ENCODE measurements at regions not wholly inside any gene's neighbourhood (a gene's known extent, or its start where the extent isn't known, plus 50 kb on each side); places are given as distances from the start of the nearest gene placed in this dataset.

DNA sequence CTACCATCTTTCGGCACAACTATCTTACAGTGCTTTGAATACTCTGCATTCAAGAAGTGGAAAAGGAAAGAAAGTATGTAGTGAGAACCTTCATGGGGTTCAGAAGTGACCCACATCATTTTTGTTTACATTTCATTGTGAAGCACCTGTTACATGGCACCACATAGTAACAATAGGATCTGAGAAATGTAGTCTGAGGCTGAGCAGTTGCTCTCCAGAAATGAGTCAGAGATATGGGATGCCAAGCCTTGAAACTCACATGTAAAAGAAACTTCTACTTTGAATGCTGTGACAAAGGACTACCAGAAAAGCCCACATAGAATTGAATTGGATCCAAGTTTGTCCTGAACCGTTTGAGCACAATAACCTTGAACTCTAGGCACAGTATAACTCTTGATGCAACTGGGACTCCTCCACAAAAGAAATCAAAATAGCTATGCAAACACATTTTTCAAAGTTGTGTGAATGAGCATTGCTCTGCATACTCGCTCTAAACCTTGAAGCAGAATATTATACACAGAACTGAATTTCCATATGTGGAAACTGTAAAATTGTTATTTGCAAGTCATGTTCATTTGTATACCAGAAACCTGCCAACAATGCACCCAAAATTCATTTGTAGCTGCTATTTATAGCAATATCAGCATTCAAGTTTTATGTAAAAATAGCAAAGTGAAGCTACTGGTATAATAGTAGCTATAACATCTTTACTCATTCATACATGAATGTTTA lies 400.9 kb upstream of the POU3F2 start:
- no peak overlapping the region for H3K4me3 ChIP-seq (ENCODE audit: low read length)
- Mint-ChIP-seq H3K27me3 (ENCODE audit: low read depth in 2 of 2) (no peaks in the 10 kb centered on the region), H3K27ac (no peak overlapping the region), H3K4me3 (no peak overlapping the region), H3K36me3 (peaks cover 8% of the 10 kb centered on the region), H3K9me3 (peaks cover 22 to 27% of the 10 kb centered on the region in 2 donors), H3K4me1 (no peaks in the 10 kb centered on the region)
- 70% methylated on average over 1 of the region's 3 CpGs for WGBS (ENCODE audit: insufficient coverage)
- TF ChIP-seq, protein P1, sequence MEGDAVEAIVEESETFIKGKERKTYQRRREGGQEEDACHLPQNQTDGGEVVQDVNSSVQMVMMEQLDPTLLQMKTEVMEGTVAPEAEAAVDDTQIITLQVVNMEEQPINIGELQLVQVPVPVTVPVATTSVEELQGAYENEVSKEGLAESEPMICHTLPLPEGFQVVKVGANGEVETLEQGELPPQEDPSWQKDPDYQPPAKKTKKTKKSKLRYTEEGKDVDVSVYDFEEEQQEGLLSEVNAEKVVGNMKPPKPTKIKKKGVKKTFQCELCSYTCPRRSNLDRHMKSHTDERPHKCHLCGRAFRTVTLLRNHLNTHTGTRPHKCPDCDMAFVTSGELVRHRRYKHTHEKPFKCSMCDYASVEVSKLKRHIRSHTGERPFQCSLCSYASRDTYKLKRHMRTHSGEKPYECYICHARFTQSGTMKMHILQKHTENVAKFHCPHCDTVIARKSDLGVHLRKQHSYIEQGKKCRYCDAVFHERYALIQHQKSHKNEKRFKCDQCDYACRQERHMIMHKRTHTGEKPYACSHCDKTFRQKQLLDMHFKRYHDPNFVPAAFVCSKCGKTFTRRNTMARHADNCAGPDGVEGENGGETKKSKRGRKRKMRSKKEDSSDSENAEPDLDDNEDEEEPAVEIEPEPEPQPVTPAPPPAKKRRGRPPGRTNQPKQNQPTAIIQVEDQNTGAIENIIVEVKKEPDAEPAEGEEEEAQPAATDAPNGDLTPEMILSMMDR (IDR thresholded peaks at IDR 0.05), result no peak
- H3K4me1 ChIP-seq (ENCODE audit: control insufficient read depth, insufficient read depth, low read length), result no peaks in the 10 kb centered on the region
- H3K9me3 ChIP-seq (ENCODE audit: control insufficient read depth, insufficient read depth, low read length), result no peaks in the 10 kb centered on the region
- DNase-seq (no peak), ATAC-seq (no peak)
- H3K27ac ChIP-seq (ENCODE audit: low read length), result no peak overlapping the region
- H3K36me3 ChIP-seq (ENCODE audit: control insufficient read depth, insufficient read depth, low read length), result no peaks in the 10 kb centered on the region
- H3K27me3 ChIP-seq (ENCODE audit: control insufficient read depth, insufficient read depth, low read length), result no peaks in the 10 kb centered on the region
- intact Hi-C loops (cut with micrococcal nuclease), result no loop called here

- intact Hi-C loops (cut with micrococcal nuclease), result no loop called here
- no peaks in the 10 kb centered on the region for H3K27me3 ChIP-seq (ENCODE audit: control insufficient read depth, insufficient read depth, low read length)
- no peaks in the 10 kb centered on the region for H3K27me3 Mint-ChIP-seq (ENCODE audit: low read depth in 2 of 2)
- H3K4me3 Mint-ChIP-seq, result no peak overlapping the region
- DNase-seq (no peak), ATAC-seq (no peak)
- TF ChIP-seq, protein P1 (IDR thresholded peaks at IDR 0.05), result no peak
- peaks cover 2% of the 10 kb centered on the region for H3K9me3 ChIP-seq (ENCODE audit: control insufficient read depth, insufficient read depth, low read length)
- H3K36me3 Mint-ChIP-seq, result peaks cover 5% of the 10 kb centered on the region
- H3K27ac Mint-ChIP-seq, result no peak overlapping the region
- no peak overlapping the region for H3K27ac ChIP-seq (ENCODE audit: low read length)
- H3K9me3 Mint-ChIP-seq, result peaks cover 16 to 35% of the 10 kb centered on the region in 2 donors
- no peaks in the 10 kb centered on the region for H3K36me3 ChIP-seq (ENCODE audit: control insufficient read depth, insufficient read depth, low read length)
- no peaks in the 10 kb centered on the region for H3K4me1 Mint-ChIP-seq
- H3K4me1 ChIP-seq (ENCODE audit: control insufficient read depth, insufficient read depth, low read length), result no peaks in the 10 kb centered on the region
- 63% methylated on average over 1 of the region's 1 CpG for WGBS (ENCODE audit: insufficient coverage)
- no peak overlapping the region for H3K4me3 ChIP-seq (ENCODE audit: low read length)
Measured at GRCh38 chr6:98443633-98444032, 390.7 kb upstream of the POU3F2 start.

DNA sequence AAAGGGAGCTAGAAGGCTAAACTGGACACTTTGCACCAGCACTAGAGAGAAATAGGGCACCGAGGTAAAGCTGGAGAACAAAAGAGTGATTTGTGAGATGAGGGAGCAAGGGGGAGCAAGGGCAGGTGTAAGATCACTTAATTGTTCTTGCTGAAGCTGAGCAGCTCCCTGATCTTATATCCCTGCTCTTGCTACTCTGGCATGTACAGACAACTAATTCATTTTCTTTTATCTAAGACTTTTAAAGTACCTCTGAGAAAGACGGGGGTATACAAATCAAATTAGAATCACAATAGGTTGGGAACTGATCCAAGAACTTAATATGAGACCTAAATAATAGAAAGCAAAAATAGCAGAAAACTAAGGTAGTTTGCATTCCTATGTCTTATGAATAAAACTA lies 381.7 kb upstream of the POU3F2 start:
- Histone ChIP-seq H3K4me1 (ENCODE audit: control insufficient read depth, insufficient read depth, low read length) (no peaks in the 10 kb centered on the region), H3K27ac (ENCODE audit: low read length) (no peak overlapping the region), H3K36me3 (ENCODE audit: control insufficient read depth, insufficient read depth, low read length) (no peaks in the 10 kb centered on the region), H3K27me3 (ENCODE audit: control insufficient read depth, insufficient read depth, low read length) (no peaks in the 10 kb centered on the region), H3K4me3 (ENCODE audit: low read length) (no peak overlapping the region), H3K9me3 (ENCODE audit: control insufficient read depth, insufficient read depth, low read length) (no peaks in the 10 kb centered on the region)
- Mint-ChIP-seq H3K36me3 (no peaks in the 10 kb centered on the region), H3K27me3 (ENCODE audit: low read depth in 2 of 2) (no peaks in the 10 kb centered on the region), H3K4me3 (no peak overlapping the region), H3K9me3 (peaks cover 2 to 9% of the 10 kb centered on the region in 2 donors), H3K27ac (no peak overlapping the region), H3K4me1 (no peaks in the 10 kb centered on the region)
- intact Hi-C loops (cut with micrococcal nuclease), result no loop called here
- TF ChIP-seq, protein P1 (IDR thresholded peaks at IDR 0.05), result no peak
- ATAC-seq (no peak), DNase-seq (no peak)
- 53% methylated on average over 1 of the region's 2 CpGs for WGBS (ENCODE audit: insufficient coverage)

DNA sequence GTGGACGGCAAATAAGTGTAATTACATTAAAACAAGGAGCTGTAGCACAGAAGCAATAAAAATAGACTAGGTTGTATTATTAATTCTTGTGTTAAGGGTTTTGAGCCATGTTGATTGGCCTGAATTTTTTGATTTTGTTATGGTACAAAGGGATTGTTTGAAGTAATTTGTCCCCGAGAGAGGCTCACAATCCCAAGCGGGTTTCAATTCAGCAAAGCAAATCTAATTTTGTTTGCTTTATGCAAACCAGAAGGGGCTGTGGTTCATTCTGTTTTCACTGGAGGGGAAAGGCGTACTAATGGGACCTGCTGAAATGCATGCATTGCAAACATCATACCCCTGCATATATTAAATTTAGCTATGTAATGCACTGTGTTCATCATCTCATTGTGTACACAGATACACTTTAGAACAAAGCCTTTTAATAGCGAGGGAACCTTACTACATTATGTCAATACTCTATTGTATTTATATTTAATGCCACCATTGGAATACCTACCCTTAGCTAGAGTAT lies 379.5 kb upstream of the POU3F2 start:
- Mint-ChIP-seq H3K4me3 (no peak overlapping the region), H3K36me3 (no peaks in the 10 kb centered on the region), H3K27ac (no peak overlapping the region), H3K9me3 (peaks cover 2 to 11% of the 10 kb centered on the region in 2 donors), H3K4me1 (no peaks in the 10 kb centered on the region), H3K27me3 (ENCODE audit: low read depth in 2 of 2) (no peaks in the 10 kb centered on the region)
- Histone ChIP-seq H3K27ac (ENCODE audit: low read length) (no peak overlapping the region), H3K27me3 (ENCODE audit: control insufficient read depth, insufficient read depth, low read length) (no peaks in the 10 kb centered on the region), H3K9me3 (ENCODE audit: control insufficient read depth, insufficient read depth, low read length) (no peaks in the 10 kb centered on the region), H3K4me1 (ENCODE audit: control insufficient read depth, insufficient read depth, low read length) (no peaks in the 10 kb centered on the region), H3K36me3 (ENCODE audit: control insufficient read depth, insufficient read depth, low read length) (no peaks in the 10 kb centered on the region), H3K4me3 (ENCODE audit: low read length) (no peak overlapping the region)
- no peak for DNase-seq
- intact Hi-C loops (cut with micrococcal nuclease), result no loop called here
- WGBS (ENCODE audit: insufficient coverage), result 96% methylated on average over 4 of the region's 5 CpGs
- ATAC-seq, result no peak
- TF ChIP-seq, protein P1 (IDR thresholded peaks at IDR 0.05), result no peak

Measured in natural killer cell (primary cell).